ENCODE measurements at regions not wholly inside any gene's neighbourhood (a gene's known extent, or its start where the extent isn't known, plus 50 kb on each side); places are given as distances from the start of the nearest gene placed in this dataset.

GRCh38 chr6:44500074-44500473 lies 112.6 kb downstream of the CDC5L start:
- DNase-seq = no peak

- no peak for DNase-seq
Measured at GRCh38 chr6:44503471-44503870, 116.0 kb downstream of the CDC5L start.

DNA sequence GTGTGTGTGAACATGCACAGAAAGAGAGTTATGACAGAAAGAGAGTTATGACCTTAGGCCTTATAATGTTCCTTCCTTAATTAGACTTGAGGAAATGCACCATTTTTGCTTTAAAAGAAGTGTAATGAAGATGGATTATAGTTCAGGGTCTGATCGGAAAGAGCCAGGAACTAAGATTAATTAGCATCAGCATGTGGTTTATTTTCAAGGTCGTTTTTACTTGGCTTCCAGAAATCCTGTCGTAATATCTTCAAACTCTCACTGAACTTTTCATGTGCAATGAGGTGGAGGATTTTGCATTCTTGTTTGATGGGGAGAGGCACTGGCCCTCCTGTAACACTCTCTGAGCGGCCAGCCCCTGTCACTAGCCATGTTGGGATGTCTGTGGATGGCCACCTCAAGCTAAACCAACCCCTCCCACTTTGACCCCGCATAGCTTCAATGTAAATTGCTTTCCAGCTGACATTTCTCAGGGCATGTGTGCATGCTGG lies 116.8 kb downstream of the CDC5L start:
- DNase-seq = no peak

DNA sequence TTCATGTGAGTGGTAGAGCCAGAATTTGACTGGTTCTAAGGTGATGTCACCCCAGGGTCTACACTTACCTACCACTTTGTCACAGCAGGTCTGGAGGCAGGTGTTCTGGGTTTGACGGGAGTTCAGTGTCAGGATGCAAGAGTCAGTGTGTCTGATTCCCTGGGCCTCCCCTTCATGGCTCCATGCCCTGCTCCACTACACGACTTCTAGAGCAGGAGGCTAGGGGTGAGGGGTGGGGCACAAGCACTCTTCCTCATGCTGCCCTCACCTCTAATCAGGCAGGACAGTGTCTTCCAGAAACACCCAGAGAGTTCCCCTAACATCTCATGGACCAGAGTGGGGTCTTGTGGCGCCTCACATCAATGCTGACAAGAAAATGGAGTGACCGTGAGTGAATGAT lies 118.2 kb downstream of the CDC5L start:
- no peak for DNase-seq

DNA sequence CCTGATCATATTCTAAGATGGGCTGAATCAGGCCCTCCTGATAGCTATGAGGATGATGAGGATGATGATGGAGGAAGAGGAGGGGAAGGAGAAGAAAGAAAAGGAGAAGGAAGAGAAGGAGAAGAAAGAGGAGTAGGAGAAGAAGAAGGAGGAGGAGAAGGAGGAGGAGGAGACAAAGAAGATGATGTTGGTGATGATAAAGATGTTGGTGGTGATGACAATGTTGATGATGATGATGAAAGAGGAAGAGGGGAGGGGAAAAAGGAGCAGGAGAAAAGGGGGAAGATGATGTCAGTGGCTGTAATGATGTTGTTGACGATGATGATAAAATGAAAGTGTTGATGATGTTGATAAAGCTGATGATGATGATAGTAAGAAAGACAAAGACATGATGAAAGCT lies 119.5 kb downstream of the CDC5L start:
- no peak for DNase-seq

- DNase-seq = no peak
Measured at GRCh38 chr6:44508646-44509045, 121.1 kb downstream of the CDC5L start.

DNA sequence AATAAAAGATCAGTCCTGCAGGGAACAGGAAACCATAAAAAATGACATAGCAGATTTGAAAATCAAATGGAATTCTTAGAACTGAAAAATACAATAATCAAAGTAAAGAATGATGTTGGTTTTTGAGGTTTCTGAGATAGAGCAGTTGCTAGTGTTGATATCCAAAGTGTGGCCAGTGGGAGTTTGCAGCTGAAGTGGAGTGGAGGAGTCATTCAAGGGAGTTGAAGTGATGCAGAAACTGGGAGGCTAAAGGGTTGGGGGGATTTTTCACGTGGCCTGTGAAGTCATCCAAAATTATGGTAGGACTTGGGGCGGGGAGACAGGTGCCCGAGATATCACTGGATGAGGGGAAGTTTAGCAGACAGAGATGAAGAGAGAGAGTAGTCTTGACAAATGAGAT lies 123.6 kb downstream of the CDC5L start:
- no peak for DNase-seq

DNA sequence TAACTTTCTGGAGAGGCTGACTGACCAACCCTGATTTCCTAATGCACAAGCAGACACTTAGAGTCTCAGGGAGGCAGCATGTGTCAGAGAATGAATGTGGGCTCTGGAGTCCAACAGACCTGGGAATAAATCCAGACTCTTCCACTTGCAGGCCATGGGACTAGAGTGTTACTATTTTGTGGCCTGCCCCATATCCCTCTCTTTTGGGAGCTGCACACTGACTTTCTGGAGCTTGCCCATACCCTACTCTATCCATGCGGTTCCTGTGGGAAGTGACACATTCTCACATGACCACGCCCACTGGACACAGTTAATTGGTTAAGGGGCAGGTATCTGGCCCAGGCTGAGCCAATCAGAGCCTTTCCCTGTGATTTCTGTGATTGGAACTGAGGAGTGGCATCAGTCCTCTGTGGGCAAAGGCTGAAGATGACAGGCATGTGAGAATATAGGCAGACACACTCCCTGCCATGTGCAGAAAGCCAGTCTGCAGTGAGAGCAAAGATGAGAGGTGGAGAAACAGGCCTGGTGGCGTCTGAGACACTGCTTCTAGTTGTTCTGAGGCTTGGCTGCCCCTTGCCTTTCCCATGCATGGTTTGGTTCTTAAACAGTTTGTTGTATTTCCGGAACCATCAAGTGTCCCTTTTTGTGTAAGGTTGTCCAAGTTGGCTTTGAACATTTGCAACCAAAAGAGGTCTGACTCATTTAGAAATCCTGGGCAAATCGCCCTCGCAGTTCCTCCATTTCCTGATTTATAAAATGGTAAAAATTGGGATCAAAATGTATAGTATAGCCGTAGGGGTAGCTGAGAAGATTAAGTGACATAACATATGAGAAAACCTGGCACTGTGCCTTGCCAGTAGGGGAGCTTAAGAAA lies 125.6 kb downstream of the CDC5L start:
- no peak for DNase-seq

DNA sequence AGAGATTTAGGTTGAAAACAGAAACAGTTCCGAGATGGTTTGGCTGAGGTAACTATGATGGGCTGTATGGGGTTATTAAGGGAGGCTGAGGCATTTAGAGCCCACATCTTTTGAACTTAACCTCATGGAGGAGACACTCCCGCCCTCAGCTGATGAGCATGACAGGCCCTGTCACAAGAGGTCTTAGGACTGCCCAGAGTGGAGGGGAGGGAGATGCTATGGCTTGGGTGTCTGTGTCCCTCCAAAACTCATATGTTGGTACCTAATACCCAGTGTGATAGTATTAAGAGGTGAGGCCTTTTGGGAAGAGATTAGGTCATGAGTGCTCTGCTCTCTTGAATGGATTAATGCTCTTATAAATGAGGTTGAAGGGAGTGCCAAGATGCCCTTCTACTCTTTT lies 126.6 kb downstream of the CDC5L start:
- DNase-seq = no peak

- no peak for DNase-seq
Measured at GRCh38 chr6:44514576-44515193, 127.2 kb downstream of the CDC5L start.

DNA sequence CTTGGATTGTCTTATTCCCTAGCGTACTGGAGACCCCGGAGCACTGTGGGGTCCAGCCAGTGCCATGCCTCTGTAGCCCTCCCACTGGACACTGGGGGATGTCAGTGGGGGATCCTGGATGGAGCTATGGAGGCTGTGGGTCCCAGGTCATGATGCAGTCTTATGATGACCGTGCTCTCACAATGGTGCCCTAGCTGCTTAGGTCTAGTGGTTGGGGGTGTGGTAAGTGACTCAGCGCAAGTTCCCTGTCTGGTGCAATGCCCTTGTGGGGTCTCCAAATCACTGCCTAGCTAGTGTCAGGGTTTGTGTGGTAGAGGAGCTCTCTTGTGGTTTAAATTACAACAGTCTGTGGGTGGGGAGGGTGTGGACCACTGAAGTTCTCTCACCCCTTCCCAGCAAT lies 135.4 kb downstream of the CDC5L start:
- DNase-seq = no peak

DNA sequence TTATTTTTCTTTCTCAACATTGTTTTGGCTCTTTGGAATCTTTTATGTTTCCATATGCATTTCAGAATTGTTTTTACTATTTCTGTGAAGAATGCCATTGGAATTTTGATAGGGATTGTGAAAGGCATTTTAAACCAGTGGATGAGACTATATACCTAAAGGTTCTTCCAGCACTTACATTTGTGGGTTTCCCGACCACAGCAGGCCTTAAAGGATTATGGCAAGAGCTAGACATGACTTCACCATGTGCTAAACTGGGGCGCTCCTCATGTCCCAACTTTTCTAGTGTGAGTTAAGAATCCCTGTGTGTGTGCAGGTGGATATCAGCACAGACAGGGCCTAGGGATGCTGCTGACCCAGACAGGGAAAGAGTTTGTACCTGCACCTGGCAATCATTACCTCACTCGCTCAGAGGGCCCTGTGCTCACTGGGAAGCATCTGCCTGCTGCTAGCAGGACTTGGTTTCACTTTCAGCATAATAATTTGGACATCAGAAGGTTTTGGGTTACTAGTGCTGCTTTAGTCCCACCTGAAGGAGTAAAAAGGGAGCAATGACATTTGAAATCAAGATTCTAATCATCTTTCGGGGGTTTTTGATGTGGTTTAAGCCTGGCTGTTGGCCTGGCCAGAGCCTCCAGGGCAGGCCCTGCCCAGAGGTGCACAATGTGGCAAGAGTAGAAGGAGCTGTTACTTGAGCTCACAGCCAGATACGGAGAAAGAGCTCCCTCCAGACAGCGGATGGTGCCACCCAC lies 137.1 kb downstream of the CDC5L start:
- no peak for DNase-seq

GRCh38 chr6:44525761-44526351 lies 138.3 kb downstream of the CDC5L start:
- DNase-seq = no peak

GRCh38 chr6:44527181-44527580 lies 139.7 kb downstream of the CDC5L start:
- no peak for DNase-seq

DNA sequence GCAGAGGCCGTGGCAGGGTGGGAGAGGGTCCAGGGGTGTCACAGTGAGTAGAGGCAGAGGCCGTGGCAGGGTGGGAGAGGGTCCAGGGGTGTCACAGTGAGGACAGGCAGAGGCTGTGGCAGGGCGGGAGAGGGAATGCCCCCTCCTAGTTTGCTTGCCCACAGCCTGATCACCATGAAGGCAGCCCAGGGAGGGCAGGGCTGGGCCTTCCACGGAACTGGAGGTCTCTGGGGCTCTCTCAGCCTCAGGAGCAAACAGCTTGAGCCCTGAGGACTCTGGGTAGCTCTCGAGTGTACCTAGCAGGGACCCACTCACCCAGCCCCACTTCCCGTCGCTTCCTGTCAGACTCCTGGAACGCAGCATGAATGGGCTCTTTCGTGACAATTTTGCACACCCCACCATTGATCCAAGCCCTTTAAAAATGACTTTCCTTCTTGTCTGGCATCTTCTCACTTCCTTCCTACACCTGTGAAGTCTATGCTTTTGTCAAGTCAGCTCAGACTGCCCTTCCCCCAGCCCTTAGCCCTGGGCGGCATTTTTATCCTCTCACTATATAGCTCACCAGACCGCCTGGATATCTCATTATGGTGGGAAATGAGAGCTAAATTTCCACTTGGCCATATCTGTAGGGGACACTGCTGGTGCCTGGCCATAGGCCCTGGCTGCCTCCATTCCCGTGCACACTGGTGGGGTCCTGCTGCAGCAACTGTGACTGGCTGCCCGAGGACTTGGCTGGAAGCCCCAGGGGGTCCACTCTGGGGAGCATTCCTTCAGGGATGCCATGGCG lies 140.3 kb downstream of the CDC5L start:
- DNase-seq = no peak

DNA sequence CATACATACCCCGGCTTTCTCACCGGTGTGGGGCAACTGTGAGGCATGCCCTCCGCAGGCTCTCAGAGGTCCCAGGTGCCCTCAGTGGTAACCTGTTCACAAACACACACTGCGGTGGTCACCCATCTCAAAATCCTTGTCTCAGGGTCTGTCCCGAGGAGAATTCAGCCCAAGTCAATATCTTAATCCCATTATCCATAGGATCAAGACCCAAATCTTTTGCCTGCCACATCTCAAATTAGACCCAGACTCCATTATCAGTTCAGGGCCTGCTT lies 140.8 kb downstream of the CDC5L start:
- no peak for DNase-seq

GRCh38 chr6:44528716-44529115 lies 141.2 kb downstream of the CDC5L start:
- no peak for DNase-seq

GRCh38 chr6:44529146-44529905 lies 141.8 kb downstream of the CDC5L start:
- no peak for DNase-seq

DNA sequence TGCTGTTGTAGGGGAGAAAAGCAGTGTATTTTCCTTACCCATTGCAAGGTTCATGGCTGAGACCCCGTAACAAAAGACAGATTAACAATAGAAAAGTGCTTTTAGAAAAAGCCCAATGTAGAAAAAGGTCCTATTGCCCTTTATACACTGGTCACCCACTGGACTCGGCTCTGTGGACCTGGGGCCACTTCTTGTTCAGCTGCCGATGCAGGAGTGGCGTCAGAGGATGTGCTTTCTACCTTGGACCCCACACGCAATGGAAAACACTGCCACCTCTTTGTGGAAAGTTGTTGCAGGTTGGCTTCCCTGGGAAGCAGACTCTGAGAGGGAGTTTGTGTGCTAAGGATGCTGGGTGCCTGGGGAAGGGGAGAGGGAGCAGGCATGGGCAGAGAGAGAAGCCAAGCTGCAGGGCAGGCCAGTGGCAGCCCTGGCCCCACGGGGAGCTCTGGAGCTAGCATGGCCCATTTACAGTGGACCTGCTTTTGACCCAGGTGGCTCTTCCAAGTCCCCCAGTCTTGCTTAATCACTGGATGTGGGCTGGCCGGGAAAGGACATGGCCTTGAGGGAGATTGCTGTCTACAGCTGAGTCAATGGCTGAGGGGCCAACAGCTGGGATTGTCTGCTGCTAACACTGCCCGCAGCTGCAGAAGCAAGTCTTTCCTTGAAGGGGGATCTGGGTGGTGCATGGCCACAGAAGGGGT lies 142.9 kb downstream of the CDC5L start:
- no peak for DNase-seq

- no peak for DNase-seq
Measured at GRCh38 chr6:44530910-44531234, 143.4 kb downstream of the CDC5L start.

GRCh38 chr6:44531442-44532015 lies 144.0 kb downstream of the CDC5L start:
- no peak for DNase-seq

Measured in stimulated activated naive CD4-positive, alpha-beta T cell (primary cell).